ENCODE measurements at regions not wholly inside any gene's neighbourhood (a gene's known extent, or its start where the extent isn't known, plus 50 kb on each side); places are given as distances from the start of the nearest gene placed in this dataset.

DNA sequence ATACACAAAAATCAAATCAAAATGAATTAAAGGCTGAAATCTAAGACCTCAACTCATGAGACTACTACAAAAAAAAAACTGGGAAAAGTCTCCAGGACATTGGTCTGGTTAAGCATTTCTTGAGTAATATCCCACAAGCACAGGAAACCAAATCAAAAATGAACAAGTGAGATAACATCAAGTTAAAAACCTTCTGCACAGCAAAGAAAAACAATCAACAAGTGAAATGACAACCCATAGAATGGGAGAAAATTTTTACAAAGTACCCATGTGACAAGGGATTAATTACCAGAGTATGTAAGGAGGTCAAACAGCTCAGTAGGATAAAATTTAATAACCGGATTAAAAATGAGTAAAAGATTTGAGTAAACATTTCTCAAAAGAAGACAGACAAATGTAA lies 338.7 kb downstream of the SLC16A7 start:
- no peak overlapping the region for H3K4me3 ChIP-seq
- H3K36me3 ChIP-seq = no peaks in the 10 kb centered on the region
- no peak overlapping the region for H3K27ac ChIP-seq
- WGBS = 88% methylated on average over 1 of the region's 1 CpG
- no peaks in the 10 kb centered on the region for H3K4me1 ChIP-seq (replicated peaks)
- no peak for TF ChIP-seq POLR2AphosphoS5 (IDR thresholded peaks at IDR 0.05)
- TF ChIP-seq, protein P1, sequence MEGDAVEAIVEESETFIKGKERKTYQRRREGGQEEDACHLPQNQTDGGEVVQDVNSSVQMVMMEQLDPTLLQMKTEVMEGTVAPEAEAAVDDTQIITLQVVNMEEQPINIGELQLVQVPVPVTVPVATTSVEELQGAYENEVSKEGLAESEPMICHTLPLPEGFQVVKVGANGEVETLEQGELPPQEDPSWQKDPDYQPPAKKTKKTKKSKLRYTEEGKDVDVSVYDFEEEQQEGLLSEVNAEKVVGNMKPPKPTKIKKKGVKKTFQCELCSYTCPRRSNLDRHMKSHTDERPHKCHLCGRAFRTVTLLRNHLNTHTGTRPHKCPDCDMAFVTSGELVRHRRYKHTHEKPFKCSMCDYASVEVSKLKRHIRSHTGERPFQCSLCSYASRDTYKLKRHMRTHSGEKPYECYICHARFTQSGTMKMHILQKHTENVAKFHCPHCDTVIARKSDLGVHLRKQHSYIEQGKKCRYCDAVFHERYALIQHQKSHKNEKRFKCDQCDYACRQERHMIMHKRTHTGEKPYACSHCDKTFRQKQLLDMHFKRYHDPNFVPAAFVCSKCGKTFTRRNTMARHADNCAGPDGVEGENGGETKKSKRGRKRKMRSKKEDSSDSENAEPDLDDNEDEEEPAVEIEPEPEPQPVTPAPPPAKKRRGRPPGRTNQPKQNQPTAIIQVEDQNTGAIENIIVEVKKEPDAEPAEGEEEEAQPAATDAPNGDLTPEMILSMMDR (IDR thresholded peaks at IDR 0.05) = no peak
- TF ChIP-seq POLR2A (IDR thresholded peaks at IDR 0.05) = no peak
- H3K9me3 ChIP-seq = no peaks in the 10 kb centered on the region
- H3K27me3 ChIP-seq (replicated peaks; ENCODE audit: insufficient read depth) = no peaks in the 10 kb centered on the region
- DNase-seq (ENCODE audit: low spot score) = no peak
- intact Hi-C loops (cut with DNase I) = no loop called here

DNA sequence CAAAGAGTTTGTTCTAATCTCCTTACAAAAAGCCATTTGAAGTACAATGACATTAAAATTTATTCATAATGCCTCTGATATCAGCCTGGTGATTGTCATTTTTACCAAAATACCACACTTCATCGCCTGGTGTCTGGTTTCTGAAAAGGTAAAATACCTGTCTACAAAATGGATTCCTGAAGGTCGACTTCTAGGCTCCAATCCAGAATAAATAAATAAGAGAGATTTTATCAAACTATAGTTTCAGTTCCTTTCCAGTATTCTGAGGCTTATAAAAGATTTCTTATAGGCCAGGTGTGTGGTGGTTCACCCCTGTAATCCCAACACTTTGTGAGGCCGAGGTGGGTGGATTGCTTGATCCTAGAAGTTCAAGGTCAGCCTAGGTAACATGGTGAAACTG lies 340.7 kb downstream of the SLC16A7 start:
- intact Hi-C loops (cut with DNase I) = no loop called here
- Histone ChIP-seq H3K27me3 (replicated peaks; ENCODE audit: insufficient read depth) (no peaks in the 10 kb centered on the region), H3K4me1 (replicated peaks) (no peaks in the 10 kb centered on the region), H3K36me3 (no peaks in the 10 kb centered on the region), H3K9me3 (no peaks in the 10 kb centered on the region), H3K4me3 (no peak overlapping the region), H3K27ac (no peak overlapping the region)
- TF ChIP-seq, protein P1 (IDR thresholded peaks at IDR 0.05) = no peak
- 43% methylated on average over 3 of the region's 3 CpGs for WGBS
- no peak for DNase-seq (ENCODE audit: low spot score)

DNA sequence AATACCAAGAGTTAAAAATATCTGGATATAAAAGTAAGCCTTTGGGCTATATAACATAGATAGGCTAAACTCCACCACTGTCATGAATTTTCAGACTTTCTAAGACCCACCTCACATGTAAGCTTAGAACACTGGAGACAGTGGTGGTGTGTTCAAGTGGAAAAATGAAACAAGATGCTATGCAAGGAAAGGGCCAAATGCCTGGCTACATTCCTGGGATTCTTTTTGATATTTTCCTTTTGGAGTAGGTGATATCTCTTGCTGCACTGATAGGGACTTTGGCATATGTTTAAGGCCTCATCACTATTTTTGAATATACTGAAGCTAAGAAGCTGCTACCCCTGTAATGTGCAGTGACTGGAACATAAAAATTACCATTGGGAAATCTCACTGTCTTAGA lies 341.3 kb downstream of the SLC16A7 start:
- Histone ChIP-seq H3K36me3 (no peaks in the 10 kb centered on the region), H3K4me3 (no peak overlapping the region), H3K27ac (no peak overlapping the region), H3K9me3 (no peaks in the 10 kb centered on the region), H3K27me3 (replicated peaks; ENCODE audit: insufficient read depth) (no peaks in the 10 kb centered on the region), H3K4me1 (replicated peaks) (no peaks in the 10 kb centered on the region)
- intact Hi-C loops (cut with DNase I) = no loop called here
- no peak for TF ChIP-seq POLR2AphosphoS5 (IDR thresholded peaks at IDR 0.05)
- TF ChIP-seq, protein P1 (IDR thresholded peaks at IDR 0.05) = no peak
- no peak for TF ChIP-seq POLR2A (IDR thresholded peaks at IDR 0.05)
- DNase-seq (ENCODE audit: low spot score) = no peak

DNA sequence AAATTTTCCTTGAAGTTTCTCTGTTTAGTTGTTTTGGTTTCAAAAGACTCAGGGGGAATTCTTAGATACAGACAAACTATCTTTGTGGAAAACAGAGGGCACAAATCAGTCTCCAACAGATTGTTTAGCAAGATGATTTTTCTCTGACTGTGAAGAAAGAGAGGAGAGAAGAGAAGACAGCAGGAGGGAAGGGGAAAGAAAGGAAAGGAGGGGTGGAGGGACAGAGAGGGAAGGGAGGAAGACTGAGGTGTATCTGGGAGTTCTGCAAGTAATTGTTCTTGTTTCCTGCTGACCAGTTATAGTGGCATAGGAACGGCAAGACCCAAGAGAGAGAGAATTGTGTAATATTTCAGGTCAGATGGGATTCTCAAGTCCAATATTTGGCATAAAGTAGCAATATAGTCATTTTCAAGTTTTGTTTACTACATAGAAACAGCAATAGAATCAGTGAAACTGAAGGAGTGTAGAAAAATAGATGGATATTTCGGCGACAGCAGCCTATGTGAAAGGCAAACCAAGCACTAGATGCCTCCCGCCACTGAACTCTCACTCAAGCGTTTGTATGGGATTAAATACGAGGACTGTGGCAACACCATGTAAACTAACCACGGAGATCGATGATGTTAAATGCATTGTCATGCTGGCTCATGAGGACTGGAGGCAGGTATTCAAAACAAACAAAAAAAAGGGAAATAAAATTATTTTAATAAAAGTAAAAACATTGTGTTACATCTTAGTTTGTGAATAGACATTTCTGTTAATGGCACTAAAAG lies 342.5 kb downstream of the SLC16A7 start:
- H3K27ac ChIP-seq = no peak overlapping the region
- H3K36me3 ChIP-seq = no peaks in the 10 kb centered on the region
- H3K4me1 ChIP-seq (replicated peaks) = no peaks in the 10 kb centered on the region
- H3K9me3 ChIP-seq = no peaks in the 10 kb centered on the region
- no peak for TF ChIP-seq POLR2A (IDR thresholded peaks at IDR 0.05)
- TF ChIP-seq, protein P1 (IDR thresholded peaks at IDR 0.05) = no peak
- TF ChIP-seq POLR2AphosphoS5 (IDR thresholded peaks at IDR 0.05) = no peak
- intact Hi-C loops (cut with DNase I) = no loop called here
- H3K4me3 ChIP-seq = no peak overlapping the region
- no peaks in the 10 kb centered on the region for H3K27me3 ChIP-seq (replicated peaks; ENCODE audit: insufficient read depth)
- 82% methylated on average over 8 of the region's 8 CpGs for WGBS
- no peak for DNase-seq (ENCODE audit: low spot score)

DNA sequence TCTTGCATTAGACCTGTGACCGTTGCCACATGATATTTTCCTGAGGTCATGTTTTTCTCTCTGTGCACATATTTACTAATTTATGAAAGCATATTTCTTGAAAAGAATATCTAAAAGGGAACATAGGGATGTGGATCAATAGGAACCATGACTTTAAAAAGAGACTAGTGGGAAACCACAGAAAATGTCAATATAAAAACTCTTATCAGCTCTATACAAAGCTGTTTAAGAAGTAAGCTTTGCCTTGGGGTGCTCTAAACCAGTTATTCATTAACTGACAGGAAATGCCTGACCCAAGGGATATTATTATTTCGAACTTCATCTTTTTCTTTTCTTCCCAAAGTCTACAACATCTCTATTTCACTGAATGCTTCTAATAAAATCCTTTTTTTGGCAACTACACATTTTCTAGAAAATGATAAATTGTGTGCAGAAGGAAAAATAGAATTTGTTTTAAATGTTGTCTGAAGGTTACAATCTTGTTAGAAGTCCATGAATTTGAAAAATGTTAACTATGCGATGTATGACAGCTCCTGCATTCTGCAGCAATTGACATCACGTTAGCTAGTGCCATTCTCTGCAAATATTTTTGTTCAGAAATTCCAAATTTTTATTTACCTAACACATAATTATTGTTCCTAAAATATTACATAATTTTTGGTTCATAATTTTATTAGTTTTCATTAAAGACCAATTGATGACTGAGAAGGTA lies 345.0 kb downstream of the SLC16A7 start:
- H3K27me3 ChIP-seq (replicated peaks; ENCODE audit: insufficient read depth) = no peaks in the 10 kb centered on the region
- TF ChIP-seq, protein P1 (IDR thresholded peaks at IDR 0.05) = no peak
- TF ChIP-seq POLR2AphosphoS5 (IDR thresholded peaks at IDR 0.05) (no peak), POLR2A (IDR thresholded peaks at IDR 0.05) (no peak)
- 45% methylated on average over 4 of the region's 4 CpGs for WGBS
- H3K4me3 ChIP-seq = no peak overlapping the region
- no peaks in the 10 kb centered on the region for H3K9me3 ChIP-seq
- no peaks in the 10 kb centered on the region for H3K4me1 ChIP-seq (replicated peaks)
- no peaks in the 10 kb centered on the region for H3K36me3 ChIP-seq
- no peak overlapping the region for H3K27ac ChIP-seq
- no peak for DNase-seq (ENCODE audit: low spot score)
- intact Hi-C loops (cut with DNase I) = no loop called here

All from prostate gland (tissue), 2 donors.